Right ventricle myocardium superior (tissue), 1 donor: ENCODE measurements at regions not wholly inside any gene's neighbourhood (a gene's known extent, or its start where the extent isn't known, plus 50 kb on each side); places are given as distances from the start of the nearest gene placed in this dataset.
A peak's percentile ranks its signal among the peaks of the same experiment; 100 is the strongest.

Experiments
- ATAC-seq: fragments of 200-7000 bp; cut with Tn5 transposase; one replicate; pipeline ENCODE4 v1.9.1; 2020; ENCODE audit warnings: mild to moderate bottlenecking; ENCODE audit not compliant: poor library complexity
- DNase-seq: peaks from one replicate; pipeline ENCODE4 v3.0.0-alpha.2; 2020
- intact Hi-C: fragments of 100-400 bp; cut with DNase I; formaldehyde crosslinking; loops from one replicate; pipeline ENCODE4 v1.11.2; 2022
- donor health status: DM: no; HTN: yes; CAD: no; lungs with severe emphysema.

DNA sequence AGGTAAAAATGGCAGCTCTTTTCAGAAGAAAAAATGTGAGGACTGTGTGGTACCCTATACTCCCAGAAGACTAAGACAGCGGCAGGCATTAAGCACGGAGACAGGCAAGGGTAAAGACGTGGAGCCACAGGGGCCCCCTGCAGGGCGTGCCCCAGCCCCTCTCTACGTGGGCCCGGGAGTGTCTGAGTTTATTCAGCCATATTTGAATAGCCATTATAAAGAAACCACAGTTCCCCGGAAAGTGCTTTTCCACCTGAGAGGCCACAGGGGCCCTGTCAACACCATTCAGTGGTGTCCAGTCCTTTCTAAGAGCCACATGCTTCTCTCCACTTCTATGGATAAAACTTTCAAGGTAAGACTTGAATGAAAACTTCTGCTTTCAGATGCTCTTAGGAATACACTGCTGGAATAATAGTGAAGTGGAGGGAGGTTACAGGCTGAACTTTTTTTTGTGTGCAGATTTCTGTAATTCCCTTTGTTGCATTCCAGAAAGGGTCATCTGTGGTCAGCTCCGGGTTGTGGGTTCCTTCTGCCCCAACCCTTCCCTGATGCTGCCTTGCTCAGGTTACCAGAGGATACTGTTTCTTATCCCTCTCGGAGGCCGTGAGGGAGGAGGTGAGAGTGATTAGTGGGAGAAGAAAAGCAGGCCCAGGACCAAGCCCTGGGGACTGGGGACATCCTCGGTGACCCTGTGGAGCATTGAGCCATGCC is 58.4 kb downstream of the SLC25A47 start:
- no peak for ATAC-seq
- no peak for DNase-seq
- intact Hi-C loops = loop anchor here (5.0 to 10.0 kb wide), 2 partner anchors 263 to 1246 kb away; no protein-coding TSS in a partner anchor

DNA sequence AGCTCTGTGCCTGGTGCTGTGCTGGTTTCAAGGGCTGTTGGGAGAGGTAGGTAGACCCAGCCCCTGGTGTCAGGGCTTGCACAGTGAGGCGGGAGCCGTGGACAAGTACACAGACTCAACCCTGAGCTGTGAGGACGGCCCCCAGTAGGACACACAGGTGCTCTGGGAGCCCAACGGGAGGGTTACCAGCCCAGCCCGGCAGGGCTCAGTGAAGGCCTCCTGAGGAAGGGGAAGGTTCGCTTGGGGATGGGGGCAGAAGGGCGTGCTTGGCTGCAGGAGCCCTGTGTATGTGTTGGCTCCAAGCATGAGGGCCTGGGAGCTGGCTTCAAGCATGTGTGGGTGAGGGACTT is 58.9 kb downstream of the SLC25A47 start:
- intact Hi-C loops = loop anchor here (5.0 to 10.0 kb wide), 2 partner anchors 263 to 1245 kb away; no protein-coding TSS in a partner anchor
- DNase-seq (no peak), ATAC-seq (no peak)

DNA sequence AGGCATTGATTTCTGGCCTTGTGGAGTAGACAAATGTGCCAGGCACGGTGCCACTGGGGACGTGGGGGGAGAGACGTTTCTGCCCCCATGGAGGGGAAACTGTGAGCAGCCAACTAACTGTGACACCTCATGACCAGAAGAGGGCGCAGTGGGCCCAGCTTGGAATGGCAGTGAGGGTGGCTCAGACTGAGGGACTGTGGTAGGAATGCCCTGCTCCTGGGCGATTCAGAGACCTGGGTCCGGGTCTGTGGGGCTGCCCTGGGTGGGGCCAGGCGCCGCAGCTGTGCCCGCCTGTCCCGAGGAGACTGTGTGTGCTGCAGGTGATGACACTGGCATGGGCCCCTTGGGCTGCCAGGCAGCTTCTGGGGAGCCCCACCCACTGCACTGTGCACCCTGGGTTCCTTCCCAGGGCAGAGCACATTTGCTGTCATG is 60.6 kb downstream of the SLC25A47 start:
- ATAC-seq = peak; percentile 75
- intact Hi-C loops = loop anchor here (5.0 to 10.0 kb wide), 2 partner anchors 261 to 1244 kb away; no protein-coding TSS in a partner anchor
- DNase-seq = peak; percentile 67

DNA sequence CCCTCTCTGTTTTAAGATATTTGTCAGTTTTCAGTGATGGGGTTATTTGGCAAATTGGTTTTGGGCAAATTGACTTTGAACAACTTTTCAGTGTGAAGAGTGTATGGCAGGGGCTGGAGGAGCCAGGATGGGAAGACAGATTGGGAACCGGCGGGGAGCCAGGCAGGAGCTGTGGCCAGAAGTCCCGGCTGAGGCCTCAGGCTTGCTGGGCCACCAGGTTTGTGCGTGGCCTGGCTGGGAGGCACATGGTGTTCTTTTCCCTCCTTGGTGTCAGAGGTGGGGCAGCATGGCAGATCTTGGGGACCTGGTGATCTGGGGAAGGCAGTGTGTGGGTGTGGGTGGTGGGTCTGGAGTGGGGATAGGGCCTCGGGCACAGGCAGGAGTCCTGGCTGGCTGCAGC is 61.1 kb downstream of the SLC25A47 start:
- ATAC-seq (no peak), DNase-seq (no peak)
- intact Hi-C loops = loop anchor here (5.0 to 10.0 kb wide), 2 partner anchors 261 to 1243 kb away; no protein-coding TSS in a partner anchor

DNA sequence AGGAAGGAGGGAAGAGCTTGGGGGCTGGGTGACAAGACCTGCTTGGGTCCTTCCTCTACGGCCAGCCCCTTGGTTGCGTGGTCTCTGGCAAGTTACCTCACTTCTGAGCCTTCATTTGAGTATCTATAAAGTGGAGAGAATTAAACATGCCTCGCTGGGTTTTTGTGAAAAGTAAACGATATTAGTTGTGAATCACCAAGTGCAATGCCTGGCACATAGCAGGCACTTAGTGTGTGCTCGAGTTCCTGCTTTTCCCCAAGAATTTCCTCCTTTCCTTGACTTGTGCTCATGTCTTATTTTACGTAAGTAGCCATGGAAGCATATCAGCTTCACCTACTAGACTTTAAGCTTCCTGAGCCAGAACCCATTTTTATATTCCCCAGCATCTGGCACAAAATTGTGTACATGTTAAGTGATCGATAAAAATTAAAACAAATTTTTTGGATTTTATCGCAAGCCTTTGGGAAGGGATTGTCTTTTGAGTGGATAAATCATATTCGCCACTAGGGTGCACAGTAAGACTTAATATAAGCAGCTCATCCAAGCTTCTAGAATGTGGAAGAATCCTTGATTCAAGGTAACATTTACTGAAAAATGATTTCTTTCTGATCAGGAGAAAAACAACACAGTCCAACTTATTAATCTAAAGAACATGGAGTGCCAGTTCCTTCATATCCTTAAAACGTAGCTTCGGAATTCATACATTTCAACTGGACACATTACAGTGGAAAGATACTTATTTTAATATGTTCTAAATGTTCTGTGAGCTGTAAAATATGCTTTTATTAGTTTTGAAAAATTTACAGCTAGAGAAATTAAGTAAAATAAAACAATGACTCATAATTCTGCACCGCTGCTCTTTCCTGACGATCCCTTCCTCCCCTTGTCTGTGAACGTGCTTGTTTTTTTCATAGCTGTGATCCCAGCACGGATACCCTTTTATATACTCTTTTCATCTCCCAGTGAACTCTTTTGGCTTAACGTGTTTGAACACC is 62.0 kb downstream of the SLC25A47 start:
- intact Hi-C loops = loop anchor here (5.0 to 10.0 kb wide), 2 partner anchors 260 to 1242 kb away; no protein-coding TSS in a partner anchor
- peak; percentile 42 for ATAC-seq

DNA sequence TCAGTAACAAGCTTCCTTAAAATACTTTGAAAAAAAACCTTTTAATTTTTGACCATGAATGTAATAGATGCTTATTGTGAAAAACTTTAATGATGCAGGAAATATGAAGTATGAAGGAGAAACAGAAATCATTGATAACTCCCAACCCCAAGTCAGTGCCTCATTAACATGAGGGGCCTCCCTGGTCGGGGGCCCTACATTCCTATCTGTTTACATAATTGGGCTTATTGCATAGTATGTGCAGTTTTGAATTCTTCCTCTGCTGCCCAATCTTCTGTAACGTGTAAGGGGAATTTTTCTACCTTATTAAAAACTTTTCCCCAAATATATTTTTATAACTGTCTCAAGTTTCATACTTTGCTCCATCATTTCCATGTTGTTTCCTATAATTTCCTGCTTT is 63.0 kb downstream of the SLC25A47 start:
- DNase-seq = no peak
- intact Hi-C loops = loop anchor here (10.0 kb wide), 1 partner anchor 259 kb away; no protein-coding TSS in a partner anchor
- ATAC-seq = no peak

More for the DNA sequence above, 62.0 kb downstream of the SLC25A47 start:
- DNase-seq = no peak

DNA sequence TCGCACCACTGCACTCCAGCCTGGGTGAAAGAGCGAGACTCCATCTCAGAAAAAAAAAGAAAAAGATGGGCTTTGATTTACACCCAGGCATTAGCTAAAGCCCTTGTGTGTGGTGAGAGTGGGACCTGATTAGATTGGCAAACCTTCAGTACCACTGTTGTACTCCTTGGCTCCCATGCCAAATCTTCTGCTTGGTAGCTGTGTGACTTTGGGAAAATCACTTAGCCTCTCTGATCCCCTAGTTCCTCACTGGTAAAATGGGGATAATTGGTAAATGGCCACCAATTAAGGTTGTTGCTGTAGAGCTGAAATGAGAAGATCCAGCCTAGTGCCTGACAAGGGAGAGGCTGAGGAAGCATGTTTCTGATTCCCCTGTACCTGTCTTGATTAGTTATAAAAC is 63.7 kb downstream of the SLC25A47 start:
- DNase-seq (no peak), ATAC-seq (no peak)
- intact Hi-C loops = loop anchor here (10.0 kb wide), 1 partner anchor 258 kb away; no protein-coding TSS in a partner anchor

DNA sequence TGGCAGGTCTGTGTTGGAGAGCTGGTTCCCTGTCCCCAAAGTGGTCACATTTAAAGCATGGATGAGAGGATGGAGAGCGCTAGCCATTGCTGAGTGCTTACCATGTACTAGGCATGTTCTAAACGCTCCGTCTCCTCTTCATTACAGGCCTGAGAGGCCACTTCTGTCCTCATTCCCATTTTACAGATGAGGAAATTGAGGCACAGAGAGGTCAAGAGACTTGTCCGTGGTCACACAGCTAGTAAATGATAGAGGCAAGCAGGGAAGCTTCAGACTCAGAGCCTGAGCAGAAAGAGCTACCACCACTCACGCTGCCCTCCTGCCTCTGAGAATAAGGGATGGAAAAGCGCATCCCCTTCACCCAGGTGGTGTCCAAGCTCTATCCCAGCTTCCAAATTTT is 64.3 kb downstream of the SLC25A47 start:
- ATAC-seq (no peak), DNase-seq (no peak)
- intact Hi-C loops = loop anchor here (10.0 kb wide), 1 partner anchor 257 kb away; no protein-coding TSS in a partner anchor

DNA sequence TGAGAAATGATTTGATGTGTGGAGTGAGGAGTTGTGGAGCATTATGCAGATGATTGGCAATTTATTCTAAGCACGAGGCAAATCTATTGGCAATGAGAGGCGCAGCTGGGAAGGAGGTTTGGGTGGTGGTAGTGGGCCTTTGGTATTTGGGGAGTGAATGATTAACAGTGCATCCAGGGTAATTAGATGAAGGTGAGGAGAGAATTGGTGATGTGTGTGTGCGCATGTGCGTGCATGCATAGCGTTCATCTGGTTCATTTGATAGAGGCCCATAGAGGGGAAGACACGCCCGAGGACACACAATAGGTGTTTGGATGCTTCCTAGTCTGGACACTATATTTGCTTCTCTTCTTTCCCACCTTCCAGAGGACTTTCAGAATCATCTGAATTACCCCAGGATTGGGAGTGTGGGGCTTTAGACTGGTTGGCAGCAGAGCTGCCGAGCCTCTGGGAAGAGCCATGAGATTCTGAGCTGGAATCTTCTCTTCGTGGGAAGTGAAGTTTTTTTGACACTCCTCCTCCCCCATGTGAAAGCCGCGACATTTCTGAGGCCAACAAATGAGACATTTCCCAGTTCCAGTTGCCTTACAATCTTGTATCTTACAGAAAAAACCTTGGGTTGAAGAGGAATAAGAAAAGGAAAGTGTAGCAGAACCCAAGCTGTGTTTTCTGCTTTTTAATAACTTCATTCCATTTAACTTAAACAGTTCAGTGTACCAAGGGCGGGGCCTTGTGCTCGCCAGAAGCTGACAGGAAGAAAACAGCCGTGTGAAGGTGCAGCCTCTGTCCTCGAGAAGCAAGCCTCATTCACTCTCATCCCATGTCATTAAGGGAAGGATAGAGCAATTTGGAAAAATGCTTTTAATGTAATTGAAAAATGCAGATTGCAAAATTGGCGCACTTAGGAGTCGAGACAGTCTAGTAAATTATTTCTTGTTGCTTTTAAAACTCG is 65.2 kb downstream of the SLC25A47 start:
- intact Hi-C loops = loop anchor here (10.0 kb wide), 1 partner anchor 256 kb away; no protein-coding TSS in a partner anchor
- ATAC-seq (no peak), DNase-seq (no peak)

DNA sequence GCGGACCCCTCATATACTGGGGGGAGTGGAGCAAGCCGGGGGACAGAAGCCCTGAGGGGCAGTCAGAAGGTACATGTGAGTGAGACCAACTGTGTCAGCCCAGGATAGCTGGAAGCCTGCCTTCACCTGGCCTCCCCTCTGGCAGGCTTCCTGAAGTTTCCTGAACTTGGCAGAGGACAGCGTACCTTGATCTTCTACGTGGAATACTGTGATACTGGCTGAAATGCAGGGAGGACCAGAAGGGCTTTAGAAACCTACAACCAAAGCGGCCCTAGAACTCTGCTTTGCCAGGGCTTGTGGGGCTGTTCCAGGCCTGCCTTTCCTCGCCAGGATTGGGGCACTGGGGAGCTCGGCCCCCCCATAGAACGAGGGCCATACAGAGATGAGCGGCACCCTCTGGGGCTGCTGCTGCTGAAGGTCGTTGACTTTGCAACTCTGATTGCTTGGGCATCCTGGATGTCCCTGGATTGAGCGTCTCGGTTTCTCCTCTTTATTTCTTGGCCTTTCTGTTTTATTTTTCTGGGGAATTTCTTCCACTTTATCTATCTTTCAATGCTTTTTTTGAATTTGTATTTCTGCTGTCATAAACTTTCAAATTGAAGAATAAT is 66.5 kb downstream of the SLC25A47 start:
- ATAC-seq = no peak
- DNase-seq = no peak
- intact Hi-C loops = loop anchor here (10.0 kb wide), 1 partner anchor 255 kb away; no protein-coding TSS in a partner anchor

DNA sequence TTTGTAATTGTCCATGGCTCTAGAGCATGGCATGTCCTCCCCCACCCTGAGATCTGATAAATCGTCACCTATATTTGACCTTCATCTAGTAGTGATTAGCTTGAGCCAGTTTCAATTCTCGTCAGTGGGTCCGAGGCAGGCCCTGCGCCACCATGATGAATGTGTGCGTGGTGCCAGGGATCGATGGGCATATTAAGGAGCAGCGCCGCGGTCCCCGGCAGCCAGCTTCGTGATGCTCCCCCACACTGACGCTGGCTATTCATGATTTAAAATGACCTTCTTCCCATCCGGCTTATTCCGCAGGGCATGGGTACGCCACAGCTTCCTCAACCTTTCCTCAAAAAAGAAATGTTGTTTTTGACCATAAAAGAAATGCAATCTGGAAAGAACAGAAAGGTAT is 68.0 kb downstream of the SLC25A47 start:
- ATAC-seq = no peak
- intact Hi-C loops = no loop called here
- no peak for DNase-seq

DNA sequence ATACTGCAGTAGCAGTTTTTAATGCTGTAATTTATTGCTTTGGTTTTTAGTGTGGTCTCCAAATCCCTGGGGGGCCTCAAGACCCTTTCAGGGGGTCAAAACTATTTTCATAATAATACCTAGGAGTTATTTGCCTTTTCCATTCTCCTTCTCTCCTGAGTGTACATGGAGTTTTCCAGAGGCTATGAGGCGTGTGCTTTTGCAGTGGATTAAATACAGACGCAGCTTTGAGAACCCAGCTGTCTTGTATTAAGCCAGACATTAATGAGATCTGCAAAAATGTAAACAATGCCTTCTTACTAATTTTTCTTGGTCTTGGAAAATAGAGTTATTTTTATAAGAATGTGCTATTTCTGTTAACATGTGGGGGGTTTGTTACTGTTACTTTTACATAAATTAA is 68.6 kb downstream of the SLC25A47 start:
- ATAC-seq = no peak
- intact Hi-C loops = no loop called here
- DNase-seq = no peak

DNA sequence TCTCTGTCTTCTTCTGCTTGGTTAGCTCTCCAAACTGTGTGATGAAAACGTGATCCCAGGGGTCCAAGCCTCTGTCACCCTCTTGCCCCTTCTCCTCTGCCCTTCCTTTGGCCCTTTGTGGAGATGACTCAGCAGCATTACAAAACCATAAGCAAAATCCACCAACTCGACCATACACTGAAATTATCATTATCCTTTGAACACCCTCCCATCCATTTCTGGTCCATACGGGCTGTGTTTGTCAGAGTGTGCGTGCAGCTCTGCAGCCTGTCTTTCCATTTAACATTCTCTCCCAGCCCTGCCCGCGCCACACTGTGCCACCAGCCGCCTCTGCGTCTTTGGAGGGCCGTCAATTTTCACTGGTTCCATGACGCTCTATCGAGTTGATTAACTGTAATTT is 69.2 kb downstream of the SLC25A47 start:
- no peak for DNase-seq
- intact Hi-C loops = no loop called here
- ATAC-seq = no peak

DNA sequence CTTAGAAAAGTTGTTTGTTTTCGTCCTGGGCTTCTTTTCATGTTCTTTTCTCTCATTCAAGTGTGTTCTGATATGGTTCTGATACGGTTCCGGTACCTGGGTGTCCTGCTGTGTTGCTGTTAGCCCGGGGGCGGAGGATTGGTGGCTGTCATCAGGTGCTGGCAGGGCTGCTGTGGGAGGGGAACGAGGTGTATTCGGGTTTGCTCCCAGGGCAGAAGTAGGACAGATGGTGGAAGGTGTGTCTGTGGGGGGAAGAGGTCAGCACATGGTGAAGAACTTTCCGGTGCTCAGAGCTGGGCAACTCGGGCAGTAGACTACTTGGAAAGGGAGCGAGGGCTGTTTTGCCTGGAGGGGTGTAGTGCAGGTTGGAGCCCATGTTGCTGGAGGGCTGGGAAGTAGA is 70.2 kb downstream of the SLC25A47 start:
- DNase-seq = no peak
- intact Hi-C loops = no loop called here
- no peak for ATAC-seq

DNA sequence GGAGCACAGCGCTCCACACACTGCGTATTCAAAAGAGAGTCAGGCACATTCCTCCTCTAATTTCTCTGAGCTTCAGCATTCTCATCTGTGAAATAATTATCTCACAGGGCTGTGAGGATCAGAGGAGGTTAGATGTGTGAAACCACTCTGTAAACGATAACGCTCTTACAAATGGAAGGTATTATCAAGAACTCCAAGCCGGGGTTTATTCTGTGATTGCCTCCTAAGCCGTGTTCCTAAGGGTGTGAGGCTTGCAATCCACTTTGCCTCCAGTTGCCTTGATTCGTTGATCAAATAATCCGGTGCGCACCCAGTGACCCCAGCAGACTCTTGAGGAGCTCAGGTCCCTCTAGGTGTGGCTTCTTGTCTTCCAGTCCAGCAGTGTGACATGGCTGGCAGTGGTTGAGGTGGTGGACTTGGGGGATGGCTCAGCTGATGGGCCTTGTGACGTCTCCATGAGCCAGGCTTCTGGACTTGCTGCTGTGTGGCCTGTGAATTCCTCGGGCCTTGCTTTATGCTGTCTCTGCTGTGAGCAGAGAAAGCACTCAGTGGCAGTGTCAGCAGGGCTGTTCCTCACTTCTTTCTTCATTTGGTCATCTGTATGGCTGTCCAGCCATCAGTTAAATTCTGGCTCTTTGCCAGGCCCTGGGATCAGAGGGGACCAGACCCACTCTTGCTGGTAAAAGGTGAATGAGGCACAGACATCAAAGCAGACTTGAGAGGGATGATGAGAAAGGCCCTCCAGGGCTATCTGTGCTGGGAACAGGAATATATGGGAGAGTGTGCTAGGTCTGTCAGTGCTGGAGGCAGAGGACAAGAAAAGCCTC is 71.0 kb downstream of the SLC25A47 start:
- DNase-seq = no peak
- intact Hi-C loops = no loop called here
- no peak for ATAC-seq

DNA sequence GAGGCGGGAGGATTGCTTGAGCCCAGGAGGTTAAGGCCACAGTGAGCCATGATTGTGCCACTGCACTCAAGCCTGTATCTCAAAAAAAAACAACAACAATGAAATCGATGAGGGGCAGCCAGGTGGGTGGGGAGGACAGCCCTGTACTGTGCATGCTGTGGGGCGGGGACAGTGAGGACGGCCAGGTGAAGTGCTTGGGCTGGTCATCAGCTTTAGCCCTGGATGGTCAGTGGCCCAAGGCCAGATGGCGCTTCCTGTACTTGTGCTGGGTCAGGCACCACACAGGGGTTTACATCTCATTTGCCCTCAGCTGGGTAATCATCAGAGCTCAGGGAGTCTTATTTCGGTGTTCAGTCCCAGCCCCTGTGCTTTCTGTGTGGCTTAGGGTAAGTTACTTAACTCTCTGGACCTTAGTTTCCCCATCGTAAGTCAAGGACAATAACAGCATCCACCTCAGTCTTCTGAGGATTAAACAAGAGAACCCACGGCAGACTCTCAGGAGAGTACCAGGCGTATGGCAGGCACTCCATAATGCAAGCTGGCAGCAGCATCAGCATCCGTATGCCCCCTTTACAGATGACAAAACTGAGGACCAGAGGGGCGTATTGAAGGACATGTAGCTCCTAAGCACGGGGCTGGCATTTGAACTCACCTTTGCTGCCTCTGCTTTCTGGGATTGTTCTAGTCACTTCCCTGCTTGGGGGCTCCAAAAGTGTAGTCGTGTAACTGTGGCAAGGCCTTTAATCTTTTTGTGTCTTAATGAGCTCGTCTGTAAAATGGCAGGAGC is 71.9 kb downstream of the SLC25A47 start:
- intact Hi-C loops = no loop called here
- DNase-seq (no peak), ATAC-seq (no peak)
